ENCODE measurements at regions not wholly inside any gene's neighbourhood (a gene's known extent, or its start where the extent isn't known, plus 50 kb on each side); places are given as distances from the start of the nearest gene placed in this dataset.
"Not testable (repeated sequence)": the region's sequence is repeated elsewhere in the genome, so short reads cannot be mapped to it uniquely, and the experiment has no call there.

DNA sequence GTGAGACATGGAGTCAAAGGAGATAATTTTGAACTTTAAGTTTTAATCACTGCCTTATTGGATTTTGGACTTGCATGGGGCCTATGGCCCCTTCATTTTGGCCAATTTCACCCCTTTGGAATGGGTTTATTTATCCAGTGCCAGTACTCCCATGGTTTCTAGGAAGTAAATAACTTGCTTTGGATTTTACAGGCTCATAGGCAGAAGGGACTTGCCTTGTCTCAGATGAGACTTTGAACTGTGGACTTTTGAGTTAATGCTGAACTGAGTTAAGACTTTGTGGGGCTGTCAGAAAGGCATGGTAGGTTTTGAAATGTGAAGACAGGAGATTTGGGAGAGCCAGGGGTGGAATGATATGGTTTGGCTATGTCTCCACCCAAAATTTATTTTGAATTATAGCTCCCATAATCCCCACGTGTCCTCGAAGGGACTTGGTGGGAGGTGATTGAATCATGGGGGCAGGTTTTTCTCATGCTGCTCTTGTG, 448.1 kb downstream of the NAV3 start:
- FAIRE-seq = no peak
- Histone ChIP-seq H3K9me3 (peaks cover 13% of the 10 kb centered on the region; the same call in 1 of the 3 replicates), H3K4me1 (no peaks in the 10 kb centered on the region), H3K27ac (no peak overlapping the region), H3K4me3 (no peak overlapping the region), H3K4me2 (no peak overlapping the region)
- no peak for DNase-seq (ENCODE audit: low read depth in 1 of 2, low spot score in 1 of 2)
- POLR2A ChIA-PET = no interaction called here
- TF ChIP-seq RAD21 (conservative IDR thresholded peaks at IDR 0.05 in 1 of 2, IDR thresholded peaks at IDR 0.05 in 1 of 2) = no peak
- TF ChIP-seq, protein P1, sequence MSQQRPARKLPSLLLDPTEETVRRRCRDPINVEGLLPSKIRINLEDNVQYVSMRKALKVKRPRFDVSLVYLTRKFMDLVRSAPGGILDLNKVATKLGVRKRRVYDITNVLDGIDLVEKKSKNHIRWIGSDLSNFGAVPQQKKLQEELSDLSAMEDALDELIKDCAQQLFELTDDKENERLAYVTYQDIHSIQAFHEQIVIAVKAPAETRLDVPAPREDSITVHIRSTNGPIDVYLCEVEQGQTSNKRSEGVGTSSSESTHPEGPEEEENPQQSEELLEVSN (IDR thresholded peaks at IDR 0.05; ENCODE audit: borderline replicate concordance, low read depth) = no peak
- no peak for TF ChIP-seq ZFP36 (IDR thresholded peaks at IDR 0.05; ENCODE audit: borderline replicate concordance, partially characterized antibody)
- no peak for TF ChIP-seq HDAC2 (IDR thresholded peaks at IDR 0.05)
- TF ChIP-seq NFE2L2 (conservative IDR thresholded peaks at IDR 0.05; ENCODE audit: low read length) = no peak
- TF ChIP-seq CBX8 (IDR thresholded peaks at IDR 0.05) = no peak
- TF ChIP-seq MAZ (IDR thresholded peaks at IDR 0.05; ENCODE audit: borderline replicate concordance, low read depth, low read length) = no peak
- CTCF ChIA-PET = no interaction called here
- ATAC-seq = no peak
- 40% methylated on average over 2 of the region's 2 CpGs for WGBS (ENCODE audit: missing lambda C conversion rate)

DNA sequence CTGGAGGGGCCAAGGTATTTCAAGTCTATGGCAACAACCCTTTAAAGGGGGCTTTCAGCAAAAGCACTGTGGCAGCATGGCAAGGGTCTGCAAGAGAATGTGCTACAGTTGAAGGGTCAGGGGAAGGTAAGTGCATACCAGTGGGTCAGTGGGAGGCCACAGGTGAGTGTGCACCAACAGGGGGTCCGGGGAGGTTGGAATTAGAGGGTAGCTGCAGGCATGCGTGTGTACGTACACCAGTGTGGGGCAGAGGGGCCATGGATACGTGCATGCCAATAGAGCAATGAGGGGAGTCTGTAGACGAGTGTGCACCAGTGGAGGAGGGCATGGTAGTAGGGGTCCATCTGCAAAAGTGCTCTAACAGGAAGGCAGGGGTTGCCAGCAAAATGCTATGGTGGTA, 448.9 kb downstream of the NAV3 start:
- 54% methylated on average over 5 of the region's 5 CpGs for WGBS (ENCODE audit: missing lambda C conversion rate)
- Histone ChIP-seq H3K4me3 (no peak overlapping the region), H3K4me1 (no peaks in the 10 kb centered on the region), H3K4me2 (no peak overlapping the region), H3K9me3 (peaks cover 13% of the 10 kb centered on the region; the same call in 1 of the 3 replicates), H3K27ac (no peak overlapping the region)
- no peak for FAIRE-seq
- ChIA-PET POLR2A (no interaction called here), CTCF (no interaction called here)
- no peak for DNase-seq (ENCODE audit: low read depth in 1 of 2, low spot score in 1 of 2)
- no peak for ATAC-seq
- TF ChIP-seq KDM5A (IDR thresholded peaks at IDR 0.05) (no peak), NFE2L2 (conservative IDR thresholded peaks at IDR 0.05; ENCODE audit: low read length) (no peak), SREBF2 (IDR thresholded peaks at IDR 0.05) (no peak), ZFP36 (IDR thresholded peaks at IDR 0.05; ENCODE audit: borderline replicate concordance, partially characterized antibody) (no peak), JUN (IDR thresholded peaks at IDR 0.05) (no peak), FOXS1 (CRISPR knock-in tag; IDR thresholded peaks at IDR 0.05) (no peak), POLR2AphosphoS2 (conservative IDR thresholded peaks at IDR 0.05; ENCODE audit: low read length) (no peak), MYC (IDR thresholded peaks at IDR 0.05; ENCODE audit: borderline replicate concordance, low read length) (no peak), HOXB13 (CRISPR knock-in tag; IDR thresholded peaks at IDR 0.05; ENCODE audit: low read depth) (no peak)
- TF ChIP-seq, protein P2, sequence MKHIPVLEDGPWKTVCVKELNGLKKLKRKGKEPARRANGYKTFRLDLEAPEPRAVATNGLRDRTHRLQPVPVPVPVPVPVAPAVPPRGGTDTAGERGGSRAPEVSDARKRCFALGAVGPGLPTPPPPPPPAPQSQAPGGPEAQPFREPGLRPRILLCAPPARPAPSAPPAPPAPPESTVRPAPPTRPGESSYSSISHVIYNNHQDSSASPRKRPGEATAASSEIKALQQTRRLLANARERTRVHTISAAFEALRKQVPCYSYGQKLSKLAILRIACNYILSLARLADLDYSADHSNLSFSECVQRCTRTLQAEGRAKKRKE (CRISPR knock-in tag; IDR thresholded peaks at IDR 0.05; ENCODE audit: low read depth) = no peak
- TF ChIP-seq, protein P3, sequence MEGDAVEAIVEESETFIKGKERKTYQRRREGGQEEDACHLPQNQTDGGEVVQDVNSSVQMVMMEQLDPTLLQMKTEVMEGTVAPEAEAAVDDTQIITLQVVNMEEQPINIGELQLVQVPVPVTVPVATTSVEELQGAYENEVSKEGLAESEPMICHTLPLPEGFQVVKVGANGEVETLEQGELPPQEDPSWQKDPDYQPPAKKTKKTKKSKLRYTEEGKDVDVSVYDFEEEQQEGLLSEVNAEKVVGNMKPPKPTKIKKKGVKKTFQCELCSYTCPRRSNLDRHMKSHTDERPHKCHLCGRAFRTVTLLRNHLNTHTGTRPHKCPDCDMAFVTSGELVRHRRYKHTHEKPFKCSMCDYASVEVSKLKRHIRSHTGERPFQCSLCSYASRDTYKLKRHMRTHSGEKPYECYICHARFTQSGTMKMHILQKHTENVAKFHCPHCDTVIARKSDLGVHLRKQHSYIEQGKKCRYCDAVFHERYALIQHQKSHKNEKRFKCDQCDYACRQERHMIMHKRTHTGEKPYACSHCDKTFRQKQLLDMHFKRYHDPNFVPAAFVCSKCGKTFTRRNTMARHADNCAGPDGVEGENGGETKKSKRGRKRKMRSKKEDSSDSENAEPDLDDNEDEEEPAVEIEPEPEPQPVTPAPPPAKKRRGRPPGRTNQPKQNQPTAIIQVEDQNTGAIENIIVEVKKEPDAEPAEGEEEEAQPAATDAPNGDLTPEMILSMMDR (IDR thresholded peaks at IDR 0.05) = no peak

DNA sequence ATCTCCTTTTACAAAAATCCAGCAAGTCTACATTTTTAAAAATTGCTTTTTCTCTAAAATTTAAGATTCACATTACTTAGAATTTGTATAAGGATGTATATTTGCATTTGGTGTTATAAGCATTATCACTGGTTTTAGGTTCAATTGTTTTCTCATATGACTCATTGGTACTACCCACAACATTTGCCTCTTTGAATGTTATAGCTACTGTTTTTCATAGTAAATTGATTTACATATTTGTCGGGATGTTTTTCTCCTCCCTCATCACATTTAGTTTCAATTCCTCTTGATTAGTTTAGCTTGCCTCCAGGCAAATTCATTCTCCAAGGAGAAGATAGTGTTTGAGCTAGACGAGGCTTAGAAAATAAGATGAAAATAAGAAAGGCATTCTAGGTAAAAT, 450.4 kb downstream of the NAV3 start:
- FAIRE-seq; H3K4me1 ChIP-seq; POLR2A ChIA-PET; DNase-seq (ENCODE audit: low read depth in 1 of 2, low spot score in 1 of 2); H3K27ac ChIP-seq; H3K4me3 ChIP-seq; CTCF ChIA-PET; ATAC-seq; H3K4me2 ChIP-seq: not testable (repeated sequence)
- WGBS (ENCODE audit: missing lambda C conversion rate) = 67% methylated on average over 2 of the region's 2 CpGs
- H3K9me3 ChIP-seq = peaks cover 13% of the 10 kb centered on the region; the same call in 1 of the 3 replicates

DNA sequence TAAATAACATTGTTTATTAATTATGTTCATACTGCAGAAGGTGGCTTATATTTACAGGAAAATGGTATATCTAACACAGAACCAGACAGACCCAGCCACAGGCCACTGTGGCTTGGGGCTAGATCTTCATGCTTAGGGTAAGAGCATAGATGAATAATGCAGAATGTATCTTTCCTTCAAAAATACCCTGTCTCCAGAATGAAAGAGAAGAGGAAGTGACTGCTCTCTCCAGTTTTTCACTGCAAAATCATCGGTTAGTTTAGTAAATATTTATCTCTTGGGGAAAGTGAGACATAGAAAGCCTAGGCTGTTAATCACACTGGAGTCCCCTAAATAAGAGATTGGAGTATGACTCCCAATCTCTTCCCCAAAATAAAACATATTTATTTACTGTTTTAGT, 453.7 kb downstream of the NAV3 start:
- Histone ChIP-seq H3K4me1 (no peaks in the 10 kb centered on the region), H3K4me2 (no peak overlapping the region), H3K9me3 (no peaks in the 10 kb centered on the region), H3K4me3 (no peak overlapping the region), H3K27ac (no peak overlapping the region)
- TF ChIP-seq HOXB13 (CRISPR knock-in tag; IDR thresholded peaks at IDR 0.05; ENCODE audit: low read depth) (no peak), SMC3 (IDR thresholded peaks at IDR 0.05) (no peak), FOSL2 (IDR thresholded peaks at IDR 0.05) (no peak), FOSL2 (CRISPR knock-in tag; IDR thresholded peaks at IDR 0.05) (no peak), CBX2 (IDR thresholded peaks at IDR 0.05; ENCODE audit: borderline replicate concordance, low read depth) (no peak), POLR2AphosphoS2 (conservative IDR thresholded peaks at IDR 0.05; ENCODE audit: low read length) (no peak), SREBF2 (IDR thresholded peaks at IDR 0.05) (no peak), MAFK (IDR thresholded peaks at IDR 0.05; ENCODE audit: partially characterized antibody) (no peak), RAD21 (conservative IDR thresholded peaks at IDR 0.05 in 1 of 2, IDR thresholded peaks at IDR 0.05 in 1 of 2) (no peak), RNF2 (IDR thresholded peaks at IDR 0.05; ENCODE audit: borderline replicate concordance, low read depth) (no peak), POLR2A (IDR thresholded peaks at IDR 0.05; ENCODE audit: low read length) (no peak), EHF (CRISPR knock-in tag; IDR thresholded peaks at IDR 0.05) (no peak), HOXA7 (CRISPR knock-in tag; IDR thresholded peaks at IDR 0.05) (no peak)
- TF ChIP-seq, protein P1 (IDR thresholded peaks at IDR 0.05; ENCODE audit: borderline replicate concordance, low read depth) = no peak
- FAIRE-seq (no peak), DNase-seq (ENCODE audit: low read depth in 1 of 2, low spot score in 1 of 2) (no peak), ATAC-seq (no peak)
- CTCF ChIA-PET = no interaction called here
- POLR2A ChIA-PET = no interaction called here
- 34% methylated on average over 1 of the region's 1 CpG for WGBS (ENCODE audit: missing lambda C conversion rate)
